Right lobe of liver (tissue), 6 donors: ENCODE measurements at regions not wholly inside any gene's neighbourhood (a gene's known extent, or its start where the extent isn't known, plus 50 kb on each side); places are given as distances from the start of the nearest gene placed in this dataset.
A peak's percentile ranks its signal among the peaks of the same experiment; 100 is the strongest.
"Not testable (repeated sequence)": the region's sequence is repeated elsewhere in the genome, so short reads cannot be mapped to it uniquely, and the experiment has no call there.

ENCODE experiments used
- ATAC-seq, 4 donors: fragments of 200-7000 bp; cut with Tn5 transposase; one replicate each; pipeline ENCODE4 v1.9.1; 2020; ENCODE audit warnings: mild to moderate bottlenecking in 4 of 4, moderate library complexity in 4 of 4
- DNase-seq, 3 donors: peaks; one replicate each; pipeline ENCODE4 v3.0.0-alpha.2; 2020
- H3K27ac ChIP-seq, 3 donors: fragments of 200-600 bp; one replicate each; pipeline ENCODE4 v1.8.0; 2022
- H3K27me3 ChIP-seq, 2 donors: fragments of 200-600 bp; one replicate each; pipeline ENCODE4 v1.8.0; 2022
- H3K36me3 ChIP-seq, 4 donors: fragments of 200-600 bp; sonication (generic) in 1 of 4; one replicate each; pipeline versions ENCODE4 v1.5.1 to v1.8.0; 2017 to 2022; ENCODE audit warnings: control low read depth in 1 of 4
- H3K4me1 ChIP-seq, 4 donors: fragments of 200-600 bp; sonication (generic) in 1 of 4; one replicate each; pipeline versions ENCODE4 v1.5.1 to v1.8.0; 2017 to 2022; ENCODE audit warnings: control low read depth in 1 of 4
- H3K4me3 ChIP-seq, 3 donors: fragments of 200-600 bp; one replicate each; pipeline ENCODE4 v1.8.0; 2022
- H3K9me3 ChIP-seq, 4 donors: fragments of 200-600 bp; sonication (generic) in 1 of 4; one replicate each; pipeline versions ENCODE4 v1.5.1 to v1.8.0; 2017 to 2022; ENCODE audit warnings: control low read depth in 1 of 4
- CTCF ChIP-seq, 4 donors: fragments of 200-600 bp in 3 of 4; fragments of 450-650 bp in 1 of 4; IDR thresholded peaks; one replicate each; pipeline versions ENCODE4 v1.5.1 to v1.8.0; 2016 to 2022; ENCODE audit warnings: antibody characterized with exemption in 4 of 4, mild to moderate bottlenecking in 2 of 4
- POLR2A ChIP-seq: fragments of 450-650 bp; IDR thresholded peaks from one replicate; pipeline ENCODE4 v1.6.1; 2017; ENCODE audit warnings: antibody characterized with exemption, mild to moderate bottlenecking
- WGBS: methylation state at CpG from one replicate; pipeline ENCODE4 v1.1.6; 2018; ENCODE audit warnings: low coverage, low lambda C conversion rate; ENCODE audit not compliant: insufficient coverage; ENCODE audit errors: missing lambda C conversion rate; 5-methylcytosine and 5-hydroxymethylcytosine counted together
- intact Hi-C, 2 donors: fragments of 100-400 bp; cut with DNase I; formaldehyde crosslinking; loops; one replicate each; pipeline versions ENCODE4 v1.11.2 to v1.14.1; 2022
- donor health status: DM: no; HTN: yes; CAD: no.
- donor health status: DM: no; HTN: no; CAD: no.
- donor health status: DM: no; HTN: no; CAD: no.
- donor health status: DM: no; HTN: yes; CAD: no.
- donor health status: DM: no; HTN: yes; CAD: no.

GRCh38 chr5:11392-11791, 80.6 kb upstream of the PLEKHG4B start:
- not testable (repeated sequence) for H3K27ac ChIP-seq

GRCh38 chr5:11898-12297, 80.1 kb upstream of the PLEKHG4B start:
- H3K9me3 ChIP-seq, result no peaks in the 10 kb centered on the region
- H3K27ac ChIP-seq, result no peak overlapping the region
- H3K36me3 ChIP-seq, result no peaks in the 10 kb centered on the region
- no peaks in the 10 kb centered on the region for H3K4me1 ChIP-seq
- ATAC-seq (no peak), DNase-seq (no peak)
- H3K4me3 ChIP-seq, result no peak overlapping the region
- TF ChIP-seq CTCF (IDR thresholded peaks at IDR 0.05) (no peak), POLR2A (no peak)
- 77% methylated on average over 12 of the region's 12 CpGs for WGBS
- intact Hi-C loops, result no loop called here
- H3K27me3 ChIP-seq, result no peaks in the 10 kb centered on the region

More at GRCh38 chr5:11392-11791, 80.6 kb upstream of the PLEKHG4B start:
- H3K36me3 ChIP-seq, H3K9me3 ChIP-seq, H3K4me1 ChIP-seq, ATAC-seq, H3K4me3 ChIP-seq, DNase-seq, intact Hi-C loops, H3K27me3 ChIP-seq: not testable (repeated sequence)

- no peak for TF ChIP-seq POLR2A
- no peaks in the 10 kb centered on the region for H3K9me3 ChIP-seq
- ATAC-seq (no peak), DNase-seq (no peak)
- WGBS, result 46% methylated on average over 6 of the region's 7 CpGs
- H3K27ac ChIP-seq, result no peak overlapping the region
- no peak overlapping the region for H3K4me3 ChIP-seq
- H3K4me1 ChIP-seq, result no peaks in the 10 kb centered on the region
- no peaks in the 10 kb centered on the region for H3K27me3 ChIP-seq
- no peaks in the 10 kb centered on the region for H3K36me3 ChIP-seq
- intact Hi-C loops, result no loop called here
These were observed 78.7 kb upstream of the PLEKHG4B start for GRCh38 chr5:13234-13633.

- DNase-seq, H3K4me1 ChIP-seq, H3K4me3 ChIP-seq, H3K27me3 ChIP-seq, ATAC-seq, H3K27ac ChIP-seq, H3K36me3 ChIP-seq, intact Hi-C loops, H3K9me3 ChIP-seq: not testable (repeated sequence)
- WGBS, result 35% methylated on average over 2 of the region's 2 CpGs
These were observed 77.3 kb upstream of the PLEKHG4B start for GRCh38 chr5:14676-15075.

- H3K4me1 ChIP-seq, ATAC-seq, H3K27ac ChIP-seq, H3K9me3 ChIP-seq, H3K27me3 ChIP-seq, H3K4me3 ChIP-seq, intact Hi-C loops, H3K36me3 ChIP-seq, DNase-seq: not testable (repeated sequence)
- 62% methylated on average over 5 of the region's 6 CpGs for WGBS
These were observed 71.7 kb upstream of the PLEKHG4B start for GRCh38 chr5:20276-20675.

GRCh38 chr5:21654-22233, 70.2 kb upstream of the PLEKHG4B start:
- no peaks in the 10 kb centered on the region for H3K36me3 ChIP-seq
- ATAC-seq, result no peak
- intact Hi-C loops, result no loop called here
- TF ChIP-seq POLR2A (no peak), CTCF (IDR thresholded peaks at IDR 0.05) (peak in 2 of 4 donors; percentile 8 to 13)
- DNase-seq, result no peak
- H3K4me1 ChIP-seq, result no peaks in the 10 kb centered on the region
- no peaks in the 10 kb centered on the region for H3K9me3 ChIP-seq
- no peak overlapping the region for H3K4me3 ChIP-seq
- 39% methylated on average over 5 of the region's 5 CpGs for WGBS
- no peaks in the 10 kb centered on the region for H3K27me3 ChIP-seq
- H3K27ac ChIP-seq, result no peak overlapping the region

GRCh38 chr5:23907-24306, 68.1 kb upstream of the PLEKHG4B start:
- H3K27ac ChIP-seq, DNase-seq, ATAC-seq, H3K27me3 ChIP-seq, H3K4me3 ChIP-seq, H3K9me3 ChIP-seq, H3K4me1 ChIP-seq, intact Hi-C loops, H3K36me3 ChIP-seq: not testable (repeated sequence)
- 63% methylated on average over 6 of the region's 6 CpGs for WGBS

GRCh38 chr5:25067-25466, 66.9 kb upstream of the PLEKHG4B start:
- ATAC-seq, result not testable (repeated sequence)

More at GRCh38 chr5:25067-25466, 66.9 kb upstream of the PLEKHG4B start:
- H3K27me3 ChIP-seq, H3K4me1 ChIP-seq, intact Hi-C loops, H3K9me3 ChIP-seq, H3K27ac ChIP-seq, H3K4me3 ChIP-seq, H3K36me3 ChIP-seq, DNase-seq: not testable (repeated sequence)
- 33% methylated on average over 2 of the region's 2 CpGs for WGBS
